H1 (cell line): ENCODE measurements at regions not wholly inside any gene's neighbourhood (a gene's known extent, or its start where the extent isn't known, plus 50 kb on each side); places are given as distances from the start of the nearest gene placed in this dataset.

Experiments
- EGR1 ChIP-seq: IDR thresholded peaks from 2 replicates; pipeline ENCODE4 v1.6.1; 2011; ENCODE audit warnings: low read depth, low read length, borderline replicate concordance
- JUN ChIP-seq: IDR thresholded peaks from 2 replicates; pipeline ENCODE4 v1.6.1; 2011; ENCODE audit warnings: low read depth, mild to moderate bottlenecking, improper control_type of control experiment, low read length
- RXRA ChIP-seq: IDR thresholded peaks from 2 replicates; pipeline ENCODE4 v1.6.1; 2011; ENCODE audit warnings: low read depth, mild to moderate bottlenecking, low read length, moderate library complexity; ENCODE audit not compliant: insufficient read depth

- TF ChIP-seq RXRA, result no peak
- TF ChIP-seq JUN, result no peak
- no peak for TF ChIP-seq EGR1
Measured at GRCh38 chrX:121109986-121110385, 62.6 kb downstream of the GLUD2 start.
